Myocyte (in vitro differentiated cells): ENCODE measurements at regions not wholly inside any gene's neighbourhood (a gene's known extent, or its start where the extent isn't known, plus 50 kb on each side); places are given as distances from the start of the nearest gene placed in this dataset.

Experiments used
- DNase-seq: peaks from one replicate; pipeline ENCODE4 v3.0.0-alpha.2; 2012; ENCODE audit warnings: low read depth

- no peak for DNase-seq
Measured at GRCh38 chrY:21370494-21370893, 140.6 kb upstream of the RBMY1B start.

GRCh38 chrY:21394116-21394515 lies 117.0 kb upstream of the RBMY1B start:
- no peak for DNase-seq

GRCh38 chrY:21422221-21422620 lies 88.9 kb upstream of the RBMY1B start:
- DNase-seq, result no peak

- DNase-seq, result no peak
Measured at GRCh38 chrY:21440536-21440935, 70.6 kb upstream of the RBMY1B start.

- DNase-seq, result no peak
Measured at GRCh38 chrY:21453644-21454043, 57.5 kb upstream of the RBMY1B start.

GRCh38 chrY:21454133-21454532 lies 57.0 kb upstream of the RBMY1B start:
- no peak for DNase-seq

- peak; percentile 6 for DNase-seq
Measured at GRCh38 chrY:21459648-21460047, 51.5 kb upstream of the RBMY1B start.
